HCT116 (cell line): ENCODE measurements at regions not wholly inside any gene's neighbourhood (a gene's known extent, or its start where the extent isn't known, plus 50 kb on each side); places are given as distances from the start of the nearest gene placed in this dataset.

Source experiments
- ATAC-seq: fragments of 200-7000 bp; cut with Tn5 transposase; 2 replicates; pipeline ENCODE4 v1.9.1; 2020; ENCODE audit warnings: mild to moderate bottlenecking, moderate library complexity
- BruUV-seq: library from RNA; stranded (reverse); fragments of 400-500 nt; replicated peaks from 2 replicates; lab custom pipeline; 2021; lab: Mats Ljungman, UMichigan
- CTCF ChIA-PET: fragments of 300-600 bp; sonication (Branson Sonifier 250); formaldehyde crosslinking; loops from one replicate; lab custom pipeline; 2021; ENCODE audit warnings: antibody characterized with exemption; lab: Charles Lee
- POLR2A ChIA-PET: fragments of 300-600, 350-600 bp; sonication (Branson Sonifier 250); formaldehyde crosslinking; loops from one replicate; lab custom pipeline; 2021; ENCODE audit warnings: antibody characterized with exemption; lab: Charles Lee
- RAD21 ChIA-PET, 2 experiments: fragments of 300-600 bp; sonication (Branson Sonifier 250); formaldehyde crosslinking; loops; one replicate each; lab custom pipeline; 2023; ENCODE audit warnings: low total read pairs in 2 of 2; ENCODE audit not compliant: uncharacterized antibody in 2 of 2, unreplicated experiment in 2 of 2, low non-redundant PET in 1 of 2; lab: Charles Lee
- DNase-seq: peaks from one replicate; pipeline ENCODE4 v3.0.0-alpha.2; 2010; ENCODE audit warnings: low read depth, low spot score
- H2AFZ ChIP-seq: fragments of 200-600 bp; shearing (Covaris generic), sonication (generic); 2 replicates; pipeline ENCODE4 v1.6.1; 2017; ENCODE audit warnings: low read depth, mixed run types, mixed read lengths, antibody characterized with exemption, low read length; ENCODE audit not compliant: poor library complexity, severe bottlenecking
- H3K27ac ChIP-seq: 2 replicates; pipeline ENCODE4 v1.5.1; 2012; ENCODE audit warnings: low read depth, low read length
- H3K27me3 ChIP-seq: fragments of 200-600 bp; sonication (generic); 2 replicates; pipeline ENCODE4 v1.6.1; 2016; ENCODE audit warnings: mixed run types, low read length, mixed read lengths; ENCODE audit not compliant: insufficient read depth
- H3K36me3 ChIP-seq, 2 experiments: fragments of 200-500 bp in 1 of 2; fragments of 200-600 bp in 1 of 2; sonication (Bioruptor generic) in 1 of 2; sonication (generic) in 1 of 2; 2 replicates each; pipeline versions ENCODE4 v1.5.1 to v1.6.1; 2014 to 2016; ENCODE audit warnings: low read length in 2 of 2, inconsistent platforms in 1 of 2, mixed read lengths in 1 of 2, mixed run types in 1 of 2; ENCODE audit not compliant: insufficient read depth in 2 of 2, control insufficient read depth in 1 of 2
- H3K4me1 ChIP-seq, 2 experiments: fragments of 200-600 bp in 1 of 2; sonication (generic) in 1 of 2; 2 replicates each; pipeline versions ENCODE4 v1.5.1 to v1.6.1; 2012 to 2017; ENCODE audit warnings: low read length in 2 of 2, inconsistent platforms in 1 of 2, mild to moderate bottlenecking in 1 of 2, mixed read lengths in 1 of 2, mixed run types in 1 of 2, moderate library complexity in 1 of 2; ENCODE audit not compliant: insufficient read depth in 2 of 2, control insufficient read depth in 1 of 2
- H3K4me2 ChIP-seq: fragments of 200-600 bp; sonication (generic); 2 replicates; pipeline ENCODE4 v1.6.1; 2017; ENCODE audit warnings: mixed run types, low read length, mixed read lengths
- H3K4me3 ChIP-seq, 2 experiments: fragments of 200-600 bp in 1 of 2; sonication (generic) in 1 of 2; replicated peaks in 1 of 2; 2 replicates each; pipeline ENCODE4 v1.5.1; 2011 to 2016; ENCODE audit warnings: low read length in 2 of 2, control low read depth in 1 of 2, low read depth in 1 of 2, mild to moderate bottlenecking in 1 of 2, mixed read lengths in 1 of 2, mixed run types in 1 of 2
- H3K79me2 ChIP-seq: fragments of 200-600 bp; sonication (generic); 2 replicates; pipeline ENCODE4 v1.6.1; 2017; ENCODE audit warnings: mild to moderate bottlenecking, mixed run types, low read length, moderate library complexity, mixed read lengths; ENCODE audit not compliant: insufficient read depth
- H3K9ac ChIP-seq: fragments of 200-600 bp; sonication (generic); 2 replicates; pipeline ENCODE4 v1.6.1; 2016; ENCODE audit warnings: low read length, mixed read lengths
- H3K9me2 ChIP-seq: fragments of 200-600 bp; sonication (generic), shearing (Covaris generic); 2 replicates; pipeline ENCODE4 v1.6.1; 2017; ENCODE audit warnings: mixed run types, mild to moderate bottlenecking, moderate library complexity; ENCODE audit not compliant: insufficient read depth
- H3K9me3 ChIP-seq, 2 experiments: fragments of 200-500 bp in 1 of 2; fragments of 200-600 bp in 1 of 2; sonication (Bioruptor generic) in 1 of 2; sonication (generic) in 1 of 2; 2 replicates each; pipeline ENCODE4 v1.6.1; 2014 to 2017; ENCODE audit warnings: low read length in 2 of 2, mixed read lengths in 2 of 2, inconsistent platforms in 1 of 2, low read depth in 1 of 2, mild to moderate bottlenecking in 1 of 2, mixed run types in 1 of 2, moderate library complexity in 1 of 2; ENCODE audit not compliant: control insufficient read depth in 1 of 2, insufficient read depth in 1 of 2
- H4K20me1 ChIP-seq: fragments of 200-600 bp; sonication (generic), shearing (Covaris generic); 2 replicates; pipeline ENCODE4 v1.6.1; 2017; ENCODE audit warnings: mixed run types, mild to moderate bottlenecking, moderate library complexity; ENCODE audit not compliant: insufficient read depth
- CBX3 ChIP-seq: IDR thresholded peaks from 2 replicates; pipeline ENCODE4 v1.6.1; 2012; ENCODE audit warnings: low read depth
- CEBPB ChIP-seq: IDR thresholded peaks from 2 replicates; pipeline ENCODE4 v1.6.1; 2012; ENCODE audit warnings: low read depth
- EGR1 ChIP-seq: IDR thresholded peaks from 2 replicates; pipeline ENCODE4 v1.6.1; 2012; ENCODE audit warnings: low read depth
- ELF1 ChIP-seq: IDR thresholded peaks from 2 replicates; pipeline ENCODE4 v1.6.1; 2012; ENCODE audit warnings: low read depth, borderline replicate concordance
- EZH2 ChIP-seq: fragments of 200-600 bp; sonication (generic); IDR thresholded peaks from 2 replicates; pipeline ENCODE4 v1.6.1; 2017; ENCODE audit warnings: antibody characterized with exemption, mixed run types
- EZH2phosphoT487 ChIP-seq: fragments of 200-600 bp; IDR thresholded peaks from 2 replicates; pipeline ENCODE4 v1.6.1; 2018; ENCODE audit warnings: antibody characterized with exemption, borderline replicate concordance
- FOSL1 ChIP-seq: IDR thresholded peaks from 2 replicates; pipeline ENCODE4 v1.6.1; 2012; ENCODE audit warnings: low read depth
- JUND ChIP-seq: IDR thresholded peaks from 2 replicates; pipeline ENCODE4 v1.6.1; 2012
- POLR2A ChIP-seq: IDR thresholded peaks from 2 replicates; pipeline ENCODE4 v1.7.0; 2011; ENCODE audit warnings: borderline replicate concordance; ENCODE audit not compliant: insufficient read depth, insufficient read length; ENCODE audit errors: extremely low read depth
- POLR2AphosphoS5 ChIP-seq: IDR thresholded peaks from 2 replicates; pipeline ENCODE4 v1.6.1; 2011; ENCODE audit warnings: mild to moderate bottlenecking, low read depth, low read length, moderate library complexity
- RAD21 ChIP-seq: IDR thresholded peaks from 2 replicates; pipeline ENCODE4 v1.6.1; 2012; ENCODE audit warnings: low read depth, mild to moderate bottlenecking
- SIN3A ChIP-seq: IDR thresholded peaks from 2 replicates; pipeline ENCODE4 v1.6.1; 2012; ENCODE audit warnings: low read depth
- SRF ChIP-seq: IDR thresholded peaks from 2 replicates; pipeline ENCODE4 v1.6.1; 2012; ENCODE audit warnings: low read depth
- TCF7L2 ChIP-seq: IDR thresholded peaks from 2 replicates; pipeline ENCODE4 v1.7.0; 2011; ENCODE audit warnings: borderline replicate concordance, inconsistent platforms; ENCODE audit not compliant: insufficient read depth, insufficient read length; ENCODE audit errors: extremely low read depth
- ZFX ChIP-seq: fragments of 450-650 bp; IDR thresholded peaks from 2 replicates; pipeline ENCODE4 v1.6.1; 2017
- ZNF274 ChIP-seq: fragments of 200-500 bp; sonication (Bioruptor generic); IDR thresholded peaks from 2 replicates; pipeline ENCODE4 v1.6.1; 2014; ENCODE audit warnings: mild to moderate bottlenecking, low read depth, low read length, inconsistent platforms
- intact Hi-C: fragments of 100-400 bp; cut with micrococcal nuclease; formaldehyde crosslinking; loops from 2 replicates; pipeline ENCODE4 v1.10.0; 2022
- TF ChIP-seq, protein P1 (sequence below): IDR thresholded peaks from 2 replicates; pipeline ENCODE4 v1.6.1; 2012
- TF ChIP-seq, protein P2 (sequence below): IDR thresholded peaks from 2 replicates; pipeline ENCODE4 v1.6.1; 2012; ENCODE audit warnings: low read depth
- TF ChIP-seq, protein P3 (sequence below): IDR thresholded peaks from 2 replicates; pipeline ENCODE4 v1.6.1; 2011; ENCODE audit warnings: mild to moderate bottlenecking, low read length, moderate library complexity; ENCODE audit not compliant: insufficient replicate concordance; ENCODE audit errors: extremely low read depth
- TF ChIP-seq, protein P4 (sequence below), 3 experiments: fragments of 200-600 bp in 1 of 3; sonication (generic) in 1 of 3; IDR thresholded peaks in 2 of 3; conservative IDR thresholded peaks in 1 of 3; 2 replicates each; pipeline ENCODE4 v1.5.1; 2012 to 2017; ENCODE audit warnings: low read depth in 2 of 3, low read length in 2 of 3, antibody characterized with exemption in 1 of 3, borderline replicate concordance in 1 of 3, control low read depth in 1 of 3, mild to moderate bottlenecking in 1 of 3, mixed read lengths in 1 of 3, mixed run types in 1 of 3, moderate library complexity in 1 of 3; ENCODE audit not compliant: insufficient read depth in 1 of 3

DNA sequence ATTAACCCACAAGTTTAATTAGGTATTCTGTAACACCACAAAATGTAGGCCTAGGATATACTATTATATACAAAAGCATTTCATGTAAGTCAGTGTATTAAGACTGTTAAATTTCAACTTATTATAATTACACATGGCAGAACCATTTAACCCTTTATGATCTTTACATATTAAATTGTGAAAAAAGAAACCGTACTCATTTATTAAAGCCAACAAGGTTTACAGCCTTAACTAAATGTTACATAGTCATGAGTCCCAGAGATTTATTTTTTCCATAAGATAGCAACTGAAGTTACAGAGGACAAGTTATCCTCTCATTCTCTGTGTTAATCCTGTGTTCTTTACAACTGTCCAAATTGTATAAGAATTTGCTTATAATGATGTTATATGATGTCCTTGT lies 615.8 kb upstream of the AGTR1 start:
- H3K9ac ChIP-seq, result no peak overlapping the region
- no peaks in the 10 kb centered on the region for H3K79me2 ChIP-seq
- RAD21 ChIA-PET, result no interaction called here
- no peaks in the 10 kb centered on the region for H3K36me3 ChIP-seq
- no peak overlapping the region for H2AFZ ChIP-seq
- ATAC-seq, result no peak
- no TSS peak for BruUV-seq
- H3K4me2 ChIP-seq, result no peak overlapping the region
- no peak for TF ChIP-seq SRF
- TF ChIP-seq ELF1, result no peak
- TF ChIP-seq EZH2phosphoT487, result no peak
- TF ChIP-seq FOSL1, result no peak
- no peak for TF ChIP-seq EZH2
- TF ChIP-seq SIN3A, result no peak
- no peak for TF ChIP-seq EGR1
- no peak for TF ChIP-seq JUND
- TF ChIP-seq POLR2A, result no peak
- TF ChIP-seq, protein P1, sequence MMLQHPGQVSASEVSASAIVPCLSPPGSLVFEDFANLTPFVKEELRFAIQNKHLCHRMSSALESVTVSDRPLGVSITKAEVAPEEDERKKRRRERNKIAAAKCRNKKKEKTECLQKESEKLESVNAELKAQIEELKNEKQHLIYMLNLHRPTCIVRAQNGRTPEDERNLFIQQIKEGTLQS, result no peak
- no peak for TF ChIP-seq RAD21
- TF ChIP-seq TCF7L2, result no peak
- TF ChIP-seq ZFX, result no peak
- no peak for TF ChIP-seq POLR2AphosphoS5
- TF ChIP-seq CEBPB, result no peak
- TF ChIP-seq, protein P2, sequence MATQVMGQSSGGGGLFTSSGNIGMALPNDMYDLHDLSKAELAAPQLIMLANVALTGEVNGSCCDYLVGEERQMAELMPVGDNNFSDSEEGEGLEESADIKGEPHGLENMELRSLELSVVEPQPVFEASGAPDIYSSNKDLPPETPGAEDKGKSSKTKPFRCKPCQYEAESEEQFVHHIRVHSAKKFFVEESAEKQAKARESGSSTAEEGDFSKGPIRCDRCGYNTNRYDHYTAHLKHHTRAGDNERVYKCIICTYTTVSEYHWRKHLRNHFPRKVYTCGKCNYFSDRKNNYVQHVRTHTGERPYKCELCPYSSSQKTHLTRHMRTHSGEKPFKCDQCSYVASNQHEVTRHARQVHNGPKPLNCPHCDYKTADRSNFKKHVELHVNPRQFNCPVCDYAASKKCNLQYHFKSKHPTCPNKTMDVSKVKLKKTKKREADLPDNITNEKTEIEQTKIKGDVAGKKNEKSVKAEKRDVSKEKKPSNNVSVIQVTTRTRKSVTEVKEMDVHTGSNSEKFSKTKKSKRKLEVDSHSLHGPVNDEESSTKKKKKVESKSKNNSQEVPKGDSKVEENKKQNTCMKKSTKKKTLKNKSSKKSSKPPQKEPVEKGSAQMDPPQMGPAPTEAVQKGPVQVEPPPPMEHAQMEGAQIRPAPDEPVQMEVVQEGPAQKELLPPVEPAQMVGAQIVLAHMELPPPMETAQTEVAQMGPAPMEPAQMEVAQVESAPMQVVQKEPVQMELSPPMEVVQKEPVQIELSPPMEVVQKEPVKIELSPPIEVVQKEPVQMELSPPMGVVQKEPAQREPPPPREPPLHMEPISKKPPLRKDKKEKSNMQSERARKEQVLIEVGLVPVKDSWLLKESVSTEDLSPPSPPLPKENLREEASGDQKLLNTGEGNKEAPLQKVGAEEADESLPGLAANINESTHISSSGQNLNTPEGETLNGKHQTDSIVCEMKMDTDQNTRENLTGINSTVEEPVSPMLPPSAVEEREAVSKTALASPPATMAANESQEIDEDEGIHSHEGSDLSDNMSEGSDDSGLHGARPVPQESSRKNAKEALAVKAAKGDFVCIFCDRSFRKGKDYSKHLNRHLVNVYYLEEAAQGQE, result no peak
- no peak for TF ChIP-seq CBX3
- TF ChIP-seq, protein P3, sequence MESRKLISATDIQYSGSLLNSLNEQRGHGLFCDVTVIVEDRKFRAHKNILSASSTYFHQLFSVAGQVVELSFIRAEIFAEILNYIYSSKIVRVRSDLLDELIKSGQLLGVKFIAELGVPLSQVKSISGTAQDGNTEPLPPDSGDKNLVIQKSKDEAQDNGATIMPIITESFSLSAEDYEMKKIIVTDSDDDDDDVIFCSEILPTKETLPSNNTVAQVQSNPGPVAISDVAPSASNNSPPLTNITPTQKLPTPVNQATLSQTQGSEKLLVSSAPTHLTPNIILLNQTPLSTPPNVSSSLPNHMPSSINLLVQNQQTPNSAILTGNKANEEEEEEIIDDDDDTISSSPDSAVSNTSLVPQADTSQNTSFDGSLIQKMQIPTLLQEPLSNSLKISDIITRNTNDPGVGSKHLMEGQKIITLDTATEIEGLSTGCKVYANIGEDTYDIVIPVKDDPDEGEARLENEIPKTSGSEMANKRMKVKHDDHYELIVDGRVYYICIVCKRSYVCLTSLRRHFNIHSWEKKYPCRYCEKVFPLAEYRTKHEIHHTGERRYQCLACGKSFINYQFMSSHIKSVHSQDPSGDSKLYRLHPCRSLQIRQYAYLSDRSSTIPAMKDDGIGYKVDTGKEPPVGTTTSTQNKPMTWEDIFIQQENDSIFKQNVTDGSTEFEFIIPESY, result no peak
- no peak for TF ChIP-seq ZNF274
- TF ChIP-seq, protein P4, sequence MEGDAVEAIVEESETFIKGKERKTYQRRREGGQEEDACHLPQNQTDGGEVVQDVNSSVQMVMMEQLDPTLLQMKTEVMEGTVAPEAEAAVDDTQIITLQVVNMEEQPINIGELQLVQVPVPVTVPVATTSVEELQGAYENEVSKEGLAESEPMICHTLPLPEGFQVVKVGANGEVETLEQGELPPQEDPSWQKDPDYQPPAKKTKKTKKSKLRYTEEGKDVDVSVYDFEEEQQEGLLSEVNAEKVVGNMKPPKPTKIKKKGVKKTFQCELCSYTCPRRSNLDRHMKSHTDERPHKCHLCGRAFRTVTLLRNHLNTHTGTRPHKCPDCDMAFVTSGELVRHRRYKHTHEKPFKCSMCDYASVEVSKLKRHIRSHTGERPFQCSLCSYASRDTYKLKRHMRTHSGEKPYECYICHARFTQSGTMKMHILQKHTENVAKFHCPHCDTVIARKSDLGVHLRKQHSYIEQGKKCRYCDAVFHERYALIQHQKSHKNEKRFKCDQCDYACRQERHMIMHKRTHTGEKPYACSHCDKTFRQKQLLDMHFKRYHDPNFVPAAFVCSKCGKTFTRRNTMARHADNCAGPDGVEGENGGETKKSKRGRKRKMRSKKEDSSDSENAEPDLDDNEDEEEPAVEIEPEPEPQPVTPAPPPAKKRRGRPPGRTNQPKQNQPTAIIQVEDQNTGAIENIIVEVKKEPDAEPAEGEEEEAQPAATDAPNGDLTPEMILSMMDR (IDR thresholded peaks at IDR 0.05 in 2 of 3, conservative IDR thresholded peaks at IDR 0.05 in 1 of 3; ENCODE audit: borderline replicate concordance in 1 of 3, insufficient read depth in 1 of 3, low read depth in 2 of 3, low read length in 2 of 3), result no peak
- TF ChIP-seq, all 23 proteins: peak for 0
- Histone ChIP-seq H3K27ac (no peak overlapping the region), H3K27me3 (no peaks in the 10 kb centered on the region), H4K20me1 (no peaks in the 10 kb centered on the region), H3K4me1 (no peaks in the 10 kb centered on the region), H3K9me2 (no peaks in the 10 kb centered on the region), H3K4me3 (no peak overlapping the region), H3K9me3 (no peaks in the 10 kb centered on the region)
- POLR2A ChIA-PET, result no interaction called here
- DNase-seq, result no peak
- intact Hi-C loops, result no loop called here
- CTCF ChIA-PET, result no interaction called here
